ENCODE measurements at regions not wholly inside any gene's neighbourhood (a gene's known extent, or its start where the extent isn't known, plus 50 kb on each side); places are given as distances from the start of the nearest gene placed in this dataset.

- TF ChIP-seq, protein P1, sequence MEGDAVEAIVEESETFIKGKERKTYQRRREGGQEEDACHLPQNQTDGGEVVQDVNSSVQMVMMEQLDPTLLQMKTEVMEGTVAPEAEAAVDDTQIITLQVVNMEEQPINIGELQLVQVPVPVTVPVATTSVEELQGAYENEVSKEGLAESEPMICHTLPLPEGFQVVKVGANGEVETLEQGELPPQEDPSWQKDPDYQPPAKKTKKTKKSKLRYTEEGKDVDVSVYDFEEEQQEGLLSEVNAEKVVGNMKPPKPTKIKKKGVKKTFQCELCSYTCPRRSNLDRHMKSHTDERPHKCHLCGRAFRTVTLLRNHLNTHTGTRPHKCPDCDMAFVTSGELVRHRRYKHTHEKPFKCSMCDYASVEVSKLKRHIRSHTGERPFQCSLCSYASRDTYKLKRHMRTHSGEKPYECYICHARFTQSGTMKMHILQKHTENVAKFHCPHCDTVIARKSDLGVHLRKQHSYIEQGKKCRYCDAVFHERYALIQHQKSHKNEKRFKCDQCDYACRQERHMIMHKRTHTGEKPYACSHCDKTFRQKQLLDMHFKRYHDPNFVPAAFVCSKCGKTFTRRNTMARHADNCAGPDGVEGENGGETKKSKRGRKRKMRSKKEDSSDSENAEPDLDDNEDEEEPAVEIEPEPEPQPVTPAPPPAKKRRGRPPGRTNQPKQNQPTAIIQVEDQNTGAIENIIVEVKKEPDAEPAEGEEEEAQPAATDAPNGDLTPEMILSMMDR (IDR thresholded peaks at IDR 0.05), result no peak
- TF ChIP-seq ZFX (IDR thresholded peaks at IDR 0.05; ENCODE audit: borderline replicate concordance), result no peak
Measured at GRCh38 chr5:167908606-167909005, 382.8 kb upstream of the WWC1 start.
